AG08396 (cell line): ENCODE measurements at regions not wholly inside any gene's neighbourhood (a gene's known extent, or its start where the extent isn't known, plus 50 kb on each side); places are given as distances from the start of the nearest gene placed in this dataset.
"Not testable (repeated sequence)": the region's sequence is repeated elsewhere in the genome, so short reads cannot be mapped to it uniquely, and the experiment has no call there.

Experiments used
- DNase-seq: peaks from one replicate; pipeline ENCODE4 v3.0.0; 2012; ENCODE audit warnings: low spot score, mixed read lengths

DNA sequence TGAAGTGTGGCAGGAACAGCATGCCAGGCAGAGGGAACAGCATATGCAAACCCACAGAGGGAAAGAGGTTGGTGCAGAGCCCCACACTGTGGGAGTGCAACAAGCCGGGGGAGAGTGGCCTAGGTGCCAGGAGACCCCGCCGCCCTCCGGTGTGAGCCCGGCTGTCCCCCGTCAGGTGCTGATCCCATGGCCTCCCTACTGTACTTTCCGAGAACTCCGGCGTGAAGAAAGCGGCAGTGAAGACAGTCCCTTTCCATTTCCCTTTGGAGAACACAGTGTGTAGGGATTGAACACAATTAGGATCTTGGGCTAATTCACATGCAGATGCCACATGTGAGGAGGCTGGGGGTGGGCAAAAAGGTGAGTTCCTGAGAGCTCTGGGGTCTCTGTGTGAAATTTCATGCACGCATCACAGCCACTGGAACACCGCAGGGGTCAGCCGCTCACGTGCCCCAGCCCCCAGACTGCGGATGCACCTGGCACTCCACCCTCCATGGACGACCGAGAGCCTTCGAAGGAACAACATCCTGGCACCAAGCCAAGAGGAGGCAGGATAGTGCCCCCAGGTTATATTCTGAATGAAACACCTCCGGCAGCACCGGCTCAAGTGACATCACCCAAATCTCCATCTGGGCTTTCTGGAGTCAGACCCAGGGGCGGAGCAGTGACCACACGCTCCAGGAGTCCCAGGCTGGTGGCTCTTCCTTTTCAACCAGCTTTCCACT is 82.1 kb upstream of the PPP2R2D start:
- DNase-seq = no peak

DNA sequence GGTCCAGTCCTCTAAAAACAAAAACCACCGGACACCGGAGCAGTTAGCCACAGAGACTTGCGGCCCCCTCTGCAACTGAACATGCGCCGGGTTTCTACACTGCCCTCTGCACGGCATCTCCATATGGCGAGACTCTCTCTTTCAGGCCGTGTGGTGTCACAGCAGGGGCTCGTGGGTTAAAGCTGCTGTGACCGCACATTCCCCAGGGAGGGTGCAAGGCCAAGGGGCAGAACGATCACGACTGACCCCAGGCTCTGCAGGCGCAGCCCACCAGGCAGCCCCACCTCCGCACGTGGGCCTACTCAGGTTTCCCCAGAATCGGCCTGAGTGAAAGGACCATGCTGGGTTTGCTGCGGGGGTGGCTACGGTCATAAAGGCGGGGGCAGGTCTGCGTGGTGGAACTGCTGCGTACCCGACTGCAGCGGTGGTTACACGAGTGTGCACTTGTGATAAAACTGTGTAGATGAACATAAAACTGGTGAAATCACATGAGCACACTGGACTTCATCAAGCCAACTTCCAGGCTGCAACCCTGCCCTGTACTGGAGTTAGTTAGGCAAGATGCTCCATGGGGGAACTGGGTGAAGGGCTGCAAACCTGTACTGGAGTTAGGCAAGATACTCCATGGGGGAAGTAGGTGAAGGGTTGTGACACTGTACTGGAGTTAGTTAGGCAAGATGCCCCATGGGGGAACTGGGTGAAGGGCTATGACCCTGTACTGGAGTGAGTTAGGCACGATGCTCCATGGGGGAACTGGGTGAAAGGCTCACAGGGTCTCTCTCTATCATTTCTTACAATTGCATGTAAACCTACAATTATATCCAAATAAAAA is 81.4 kb upstream of the PPP2R2D start:
- DNase-seq = no peak

DNA sequence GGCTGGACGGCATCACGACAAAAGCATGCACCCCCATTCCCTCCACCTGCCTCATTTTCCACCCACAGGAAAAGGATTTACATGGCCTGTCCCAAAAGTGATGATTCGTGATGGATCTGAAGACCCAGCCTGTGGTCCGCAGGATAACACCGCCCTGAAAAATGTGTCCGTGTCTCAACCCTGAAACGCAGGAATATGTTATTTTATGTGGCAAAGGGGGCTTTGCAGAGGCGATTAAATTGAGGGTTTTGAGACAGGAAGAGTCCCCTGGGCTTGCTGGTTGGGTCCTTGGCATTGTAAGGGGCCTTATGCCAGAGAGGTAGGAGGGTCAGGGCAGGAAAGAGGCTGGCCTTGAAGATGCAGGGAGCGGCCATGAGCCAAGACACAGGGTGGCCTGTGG is 80.2 kb upstream of the PPP2R2D start:
- DNase-seq = no peak

DNA sequence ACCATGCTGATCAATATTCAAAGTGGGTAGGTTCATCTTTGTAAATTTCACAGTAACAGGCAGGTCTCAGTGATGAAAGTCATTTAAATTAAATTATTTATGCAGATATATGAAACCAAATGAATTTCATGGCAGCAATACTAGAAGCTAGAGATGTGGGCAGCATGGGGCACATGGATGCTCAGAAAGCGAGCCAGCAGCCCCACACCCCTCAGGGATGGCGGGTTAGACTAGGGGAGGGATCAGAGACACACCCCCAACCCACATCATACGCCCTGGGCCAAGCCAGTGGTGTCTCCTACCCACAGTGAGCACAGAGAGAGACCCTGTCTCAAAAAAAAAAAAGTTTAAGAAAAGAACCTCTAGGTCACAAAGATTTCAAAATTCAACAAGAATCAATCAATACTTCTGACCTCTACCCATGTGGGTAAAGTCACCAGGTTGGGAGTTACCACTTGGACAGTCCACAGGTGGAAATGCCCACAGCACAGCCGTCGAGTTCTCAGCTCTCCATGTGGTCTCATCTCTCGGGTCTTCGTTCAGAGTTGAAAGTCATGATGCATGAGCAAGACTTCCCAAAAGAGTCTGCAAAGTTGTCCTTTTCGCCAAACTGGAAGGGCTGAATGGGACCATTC is 79.3 kb upstream of the PPP2R2D start:
- DNase-seq = no peak

DNA sequence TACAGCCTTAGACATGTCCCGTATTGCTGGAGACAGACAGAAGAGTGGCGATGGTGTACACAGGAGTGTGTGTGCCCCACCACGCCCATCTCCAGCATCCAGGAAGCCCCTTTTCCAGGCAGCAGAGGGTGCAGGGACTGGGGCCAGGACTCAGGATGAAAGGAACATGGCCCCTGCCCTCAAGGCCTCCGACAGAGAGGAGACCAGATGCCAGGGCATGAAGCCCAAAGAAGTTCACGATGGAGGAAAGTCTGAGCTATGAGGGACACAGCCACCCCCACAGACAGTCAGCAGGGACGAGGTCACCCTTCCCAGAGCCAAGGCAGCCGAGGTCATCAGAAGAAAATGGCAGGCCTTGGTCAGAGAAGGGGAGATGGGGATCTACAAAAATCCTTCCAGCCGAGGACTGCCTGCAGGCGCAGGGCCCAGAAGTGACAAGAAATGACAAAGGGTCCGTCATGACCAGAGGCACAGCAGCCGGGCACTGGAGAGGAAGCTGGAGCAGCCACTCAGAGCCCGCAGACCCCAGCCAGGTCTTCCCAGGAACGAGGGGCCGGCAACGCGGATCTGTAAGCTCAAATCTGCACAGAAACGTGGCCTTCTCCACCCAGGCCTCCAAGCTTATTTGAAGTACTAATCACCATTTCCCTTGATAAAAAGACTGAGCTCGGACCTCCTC is 78.7 kb upstream of the PPP2R2D start:
- DNase-seq = no peak

DNA sequence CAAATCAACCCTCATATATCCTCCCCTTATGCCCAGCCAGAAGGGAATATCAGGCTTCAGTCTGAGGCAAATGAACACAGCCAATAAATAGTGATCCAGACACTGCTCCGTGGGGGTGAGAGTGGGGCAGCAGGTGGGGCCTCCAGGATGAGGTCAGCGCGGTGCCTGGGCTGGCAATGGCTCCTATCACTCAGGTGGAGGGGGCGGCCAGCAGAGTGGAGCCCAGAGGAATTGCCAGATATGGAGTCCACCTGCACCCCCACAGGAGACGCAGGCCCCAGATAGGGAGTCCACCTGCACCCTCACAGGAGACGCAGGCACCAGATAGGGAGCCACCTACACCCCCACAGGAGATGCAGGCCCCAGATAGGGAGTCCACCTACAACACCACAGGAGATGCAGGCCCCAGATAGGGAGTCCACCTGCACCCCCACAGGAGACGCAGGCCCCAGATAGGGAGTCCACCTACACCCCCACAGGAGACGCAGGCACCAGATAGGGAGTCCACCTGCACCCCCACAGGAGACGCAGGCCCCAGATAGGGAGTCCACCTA is 78.0 kb upstream of the PPP2R2D start:
- DNase-seq = no peak

DNA sequence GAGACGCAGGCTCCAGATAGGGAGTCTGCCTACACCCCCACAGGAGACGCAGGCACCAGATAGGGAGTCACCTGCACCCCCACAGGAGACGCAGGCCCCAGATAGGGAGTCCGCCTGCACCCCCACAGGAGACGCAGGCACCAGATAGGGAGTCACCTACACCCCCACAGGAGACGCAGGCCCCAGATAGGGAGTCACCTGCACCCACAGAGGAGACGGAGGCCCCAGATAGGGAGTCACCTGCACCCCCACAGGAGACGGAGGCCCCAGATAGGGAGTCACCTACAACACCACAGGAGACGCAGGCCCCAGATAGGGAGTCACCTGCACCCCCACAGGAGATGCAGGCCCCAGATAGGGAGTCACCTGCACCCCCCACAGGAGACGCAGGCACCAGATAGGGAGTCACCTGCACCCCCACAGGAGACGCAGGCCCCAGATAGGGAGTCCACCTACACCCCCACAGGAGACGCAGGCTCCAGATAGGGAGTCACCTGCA is 77.2 kb upstream of the PPP2R2D start:
- not testable (repeated sequence) for DNase-seq

DNA sequence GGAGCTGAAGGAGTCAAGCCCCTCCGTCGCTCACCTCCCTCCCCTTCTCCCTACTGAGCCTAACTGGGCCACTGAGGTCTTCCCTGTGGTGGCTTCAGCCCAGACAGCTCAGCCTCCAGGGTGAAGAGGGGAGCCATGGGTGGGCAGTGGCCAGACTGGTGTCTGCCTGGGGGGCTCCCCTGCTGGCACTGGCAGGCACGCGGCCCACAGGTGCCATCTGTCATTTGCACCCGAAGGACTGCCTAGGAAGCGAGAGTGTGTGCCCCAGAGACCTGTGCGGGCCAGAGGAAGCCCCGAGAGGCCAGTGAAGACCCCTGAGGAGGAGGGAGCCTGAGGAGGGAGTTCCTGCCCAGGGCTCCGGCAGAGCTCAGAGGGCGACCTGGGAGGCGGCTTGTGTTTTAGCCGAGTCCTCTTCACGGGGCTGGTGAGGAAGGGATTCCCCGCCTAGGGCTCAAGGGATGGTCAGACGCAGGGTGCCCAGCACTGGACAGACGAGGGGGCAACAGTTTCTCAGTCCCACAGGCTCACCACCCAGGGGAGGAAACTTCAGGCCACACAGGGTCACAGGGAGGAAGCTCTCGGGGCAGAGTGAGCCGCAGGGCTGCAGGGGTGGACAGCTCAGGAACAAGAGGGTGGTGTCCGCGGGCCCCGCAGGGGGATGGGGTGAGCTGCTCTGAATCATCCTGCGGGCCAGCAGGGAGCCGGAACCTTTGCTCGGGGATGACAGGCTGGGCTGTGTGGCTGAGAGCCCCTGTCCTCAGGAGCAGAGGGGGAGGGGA is 76.2 kb upstream of the PPP2R2D start:
- DNase-seq = no peak

DNA sequence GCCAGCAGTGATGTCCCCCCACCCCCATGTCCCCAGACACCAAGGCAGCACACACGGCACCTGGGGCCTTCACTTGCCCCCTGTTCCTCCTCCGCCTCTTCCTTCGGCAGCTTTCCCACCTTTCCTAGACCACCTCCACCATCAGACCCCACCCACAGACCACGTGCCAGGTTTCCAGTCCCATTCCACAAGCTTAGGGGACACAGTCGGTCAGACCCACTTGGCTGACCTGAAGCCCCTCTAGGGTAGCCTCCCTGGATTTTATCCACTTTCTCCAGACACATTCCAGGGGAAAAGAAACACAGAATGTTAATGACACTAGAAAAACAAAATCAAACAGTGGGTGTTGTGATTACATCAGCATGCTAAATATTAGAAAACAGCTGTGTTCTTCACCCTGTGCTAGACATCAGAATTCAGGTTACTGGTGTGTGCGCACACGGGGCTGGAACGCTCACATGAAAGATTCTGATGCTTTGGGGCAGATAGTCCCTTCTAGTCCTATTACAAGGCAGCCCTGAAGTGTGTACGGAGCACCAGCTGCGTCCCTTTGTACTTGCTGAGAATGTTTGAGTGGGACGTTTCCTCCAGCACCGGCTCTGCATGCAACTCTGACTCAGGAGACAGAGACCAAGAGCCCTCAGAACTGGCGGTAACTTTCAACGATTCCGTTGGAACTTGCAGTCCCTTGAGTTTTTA is 75.5 kb upstream of the PPP2R2D start:
- no peak for DNase-seq

DNA sequence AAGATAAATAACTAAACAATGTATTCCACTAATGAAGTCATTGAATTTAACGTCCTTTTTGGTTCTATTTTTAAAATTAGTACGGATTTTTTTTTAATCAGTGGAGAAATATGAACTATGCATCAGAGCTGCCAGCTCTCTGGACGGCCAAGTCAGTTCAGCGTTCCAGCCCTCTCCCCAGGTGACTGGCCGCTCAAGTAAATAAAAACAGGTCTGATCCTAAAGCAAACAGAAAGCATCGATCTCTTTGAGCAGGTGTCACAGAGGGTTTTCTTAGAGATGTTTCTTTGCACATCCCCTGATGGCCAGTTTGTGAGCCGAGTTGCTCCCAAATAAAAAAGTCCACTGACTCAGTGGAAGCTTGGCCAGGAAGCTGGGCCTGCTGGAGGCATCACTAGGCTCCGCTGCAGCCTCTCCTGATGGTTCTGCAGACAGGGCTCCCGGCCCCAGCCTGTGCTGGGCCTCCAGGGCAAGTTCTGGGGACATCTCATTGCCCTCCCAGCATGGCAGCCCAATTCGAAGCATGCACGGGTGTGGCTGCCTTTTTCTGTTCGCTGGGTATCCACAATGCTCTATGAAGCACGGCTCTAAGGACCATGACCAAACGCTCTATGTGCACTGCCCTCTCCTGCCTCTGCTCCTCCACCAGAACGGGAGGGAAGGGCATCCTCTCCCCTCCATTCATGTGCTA is 74.7 kb upstream of the PPP2R2D start:
- no peak for DNase-seq

DNA sequence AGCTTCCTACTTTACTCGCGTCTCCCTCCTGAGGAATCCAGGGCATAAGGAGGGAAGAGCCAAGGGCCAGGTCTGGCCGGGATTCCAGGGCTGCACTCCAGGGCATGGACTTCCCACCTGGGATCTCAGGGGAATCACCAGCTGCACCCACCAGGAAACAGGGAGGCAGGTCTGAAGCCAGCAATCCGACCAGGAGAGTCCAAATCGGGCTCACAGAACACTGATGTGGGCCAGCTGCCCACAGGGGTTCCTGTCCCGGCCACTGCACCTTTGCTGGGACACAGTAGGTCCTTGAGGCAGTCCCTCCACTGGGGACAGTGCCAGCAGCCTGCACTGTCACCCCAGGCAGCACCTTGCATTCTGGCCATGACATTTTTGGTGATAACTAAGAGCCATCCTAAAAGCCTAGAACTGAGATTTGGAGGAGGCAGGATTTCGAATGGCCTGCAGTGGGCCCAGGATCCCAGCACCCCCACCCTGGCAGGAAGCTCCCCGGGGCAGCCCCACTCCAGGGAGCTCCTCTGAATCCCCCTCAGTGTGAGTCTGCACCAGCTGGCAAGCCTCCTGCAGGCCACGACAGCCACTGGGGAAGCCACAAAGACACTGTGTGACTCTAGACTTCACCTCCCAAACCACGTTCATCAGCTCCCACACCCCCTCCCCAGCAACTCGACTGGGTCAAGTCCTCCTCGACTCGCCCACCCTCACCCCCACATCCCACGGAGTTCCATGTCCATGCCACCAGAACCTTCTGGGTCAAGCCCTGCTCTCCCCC is 71.5 kb upstream of the PPP2R2D start:
- DNase-seq = no peak

DNA sequence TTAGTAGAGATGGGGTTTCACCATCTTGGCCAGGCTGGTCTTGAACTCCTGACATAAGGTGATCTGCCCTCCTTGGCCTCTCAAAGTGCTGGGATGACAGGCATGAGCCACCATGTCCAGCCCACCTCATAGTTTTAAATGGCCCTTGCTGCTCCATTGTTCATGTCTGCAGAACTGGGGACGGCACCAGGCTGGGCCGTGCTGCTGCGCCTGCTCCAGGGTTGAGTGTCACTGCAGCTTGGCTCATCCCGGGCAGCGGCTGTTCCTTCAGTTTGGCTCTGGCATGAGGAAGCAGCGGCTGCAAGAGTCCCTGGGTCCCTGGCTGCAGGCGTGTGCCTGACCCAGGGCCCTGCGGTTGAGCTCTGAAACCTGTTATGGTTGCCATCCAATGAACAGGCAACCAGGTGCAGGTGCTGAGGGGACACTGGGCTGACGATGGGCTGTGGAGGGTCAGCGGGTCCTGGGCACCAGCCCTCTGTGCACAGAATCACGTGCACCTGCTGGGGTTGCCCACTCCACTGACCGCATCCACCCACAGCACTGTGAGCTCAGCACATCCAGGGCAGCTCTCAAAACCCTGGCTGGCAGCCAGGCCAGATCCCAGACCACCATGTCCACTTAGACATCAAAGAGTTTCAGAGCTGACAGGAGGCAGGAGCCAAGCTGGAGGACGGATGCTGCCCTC is 70.2 kb upstream of the PPP2R2D start:
- DNase-seq = no peak

DNA sequence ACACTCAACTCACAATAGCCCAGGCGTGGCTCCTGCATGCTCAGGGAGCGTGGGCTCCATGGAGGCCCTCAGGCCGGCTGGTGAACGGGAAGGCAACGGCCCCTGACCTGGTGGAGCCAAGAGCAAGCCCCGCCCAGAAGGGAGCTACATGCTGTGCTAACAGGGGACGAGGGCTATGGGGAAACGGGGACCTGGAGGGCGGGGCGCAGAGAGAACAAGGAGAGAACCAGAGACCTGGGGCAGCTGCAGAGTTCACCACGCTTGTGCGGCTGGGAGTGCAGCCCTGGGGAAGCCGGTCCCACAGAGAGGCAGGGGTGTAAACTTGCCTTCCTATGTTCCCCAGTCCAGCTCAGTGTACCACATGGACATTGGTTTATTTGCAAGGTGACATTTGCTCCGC is 69.2 kb upstream of the PPP2R2D start:
- no peak for DNase-seq

DNA sequence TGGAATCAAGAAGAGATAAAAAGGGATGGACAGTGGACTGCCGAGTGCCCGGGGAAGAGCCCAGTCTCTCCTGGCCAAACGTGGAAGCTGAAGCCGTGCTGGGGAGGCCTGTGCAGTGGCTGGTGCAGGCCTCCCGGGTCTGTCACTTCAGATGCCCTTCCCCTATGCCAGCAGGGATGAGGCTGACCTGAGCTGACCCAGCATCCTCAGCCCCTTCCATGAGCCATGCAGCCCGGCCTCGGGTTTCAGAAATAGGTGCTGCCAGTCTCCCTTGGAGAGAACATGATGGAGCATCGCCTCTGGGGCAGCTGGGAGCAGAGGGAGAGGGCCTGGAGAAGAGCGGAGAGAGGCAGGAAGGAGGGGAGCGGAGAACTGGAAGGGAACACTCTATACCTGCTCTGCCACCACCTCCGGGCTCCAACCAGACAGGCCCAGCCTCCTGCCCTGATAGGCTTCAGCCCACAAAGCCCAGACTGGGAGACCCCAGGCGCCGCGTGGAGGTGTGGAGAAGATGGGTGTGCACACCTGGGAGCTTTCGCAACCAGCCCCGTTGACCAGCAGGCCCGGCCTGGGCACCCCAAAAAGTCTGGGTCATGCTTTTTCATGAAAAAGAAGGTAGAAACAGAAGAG is 68.6 kb upstream of the PPP2R2D start:
- no peak for DNase-seq

DNA sequence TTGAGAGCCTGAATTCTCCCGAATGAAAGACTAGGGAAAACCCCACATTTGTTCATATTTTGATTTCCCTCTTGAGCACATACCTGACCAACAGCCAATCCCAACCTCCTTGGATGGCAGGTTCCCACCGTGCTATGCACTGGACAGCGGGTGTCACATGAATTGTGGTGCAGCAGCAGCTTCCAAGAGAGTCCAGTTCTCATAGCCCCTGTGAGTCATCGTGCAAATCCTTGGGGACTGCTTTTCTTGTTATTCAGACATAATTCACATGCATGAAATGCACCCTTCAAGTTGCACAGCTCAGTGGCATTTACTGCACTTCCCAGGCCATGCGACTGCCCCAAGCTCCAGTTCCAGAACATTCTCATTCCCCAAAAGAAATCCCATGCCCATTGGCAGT is 67.8 kb upstream of the PPP2R2D start:
- no peak for DNase-seq

DNA sequence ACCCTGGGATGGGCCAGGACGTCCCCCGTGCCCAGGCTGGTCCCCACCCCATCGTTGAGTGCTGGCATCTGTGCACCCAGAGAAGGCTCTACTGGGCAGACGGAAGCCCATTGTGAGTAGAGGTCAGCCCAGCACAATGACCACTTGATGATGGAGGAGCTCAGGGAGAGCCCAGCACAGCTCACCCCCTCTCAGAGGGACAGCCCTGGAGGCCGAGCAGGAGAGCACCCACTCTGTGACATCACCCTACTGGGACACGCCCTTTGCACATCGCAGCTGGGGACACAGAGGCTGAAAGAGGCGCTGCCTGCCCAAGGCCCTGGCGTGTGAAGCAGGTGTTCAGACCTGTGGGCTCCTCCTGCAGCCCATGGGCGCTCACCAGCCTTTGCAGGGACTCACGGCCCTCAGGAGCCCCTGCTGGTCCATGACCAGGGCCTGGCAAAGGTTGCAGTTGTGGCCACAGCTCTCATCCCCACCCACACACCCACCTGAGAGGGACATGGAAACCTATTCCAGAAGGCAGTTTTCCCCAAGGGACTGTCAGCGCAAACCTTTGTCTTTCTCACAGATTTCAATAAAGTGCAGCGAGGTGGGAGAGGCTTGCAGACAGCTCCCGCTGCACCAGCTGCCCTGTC is 67.2 kb upstream of the PPP2R2D start:
- DNase-seq = no peak

DNA sequence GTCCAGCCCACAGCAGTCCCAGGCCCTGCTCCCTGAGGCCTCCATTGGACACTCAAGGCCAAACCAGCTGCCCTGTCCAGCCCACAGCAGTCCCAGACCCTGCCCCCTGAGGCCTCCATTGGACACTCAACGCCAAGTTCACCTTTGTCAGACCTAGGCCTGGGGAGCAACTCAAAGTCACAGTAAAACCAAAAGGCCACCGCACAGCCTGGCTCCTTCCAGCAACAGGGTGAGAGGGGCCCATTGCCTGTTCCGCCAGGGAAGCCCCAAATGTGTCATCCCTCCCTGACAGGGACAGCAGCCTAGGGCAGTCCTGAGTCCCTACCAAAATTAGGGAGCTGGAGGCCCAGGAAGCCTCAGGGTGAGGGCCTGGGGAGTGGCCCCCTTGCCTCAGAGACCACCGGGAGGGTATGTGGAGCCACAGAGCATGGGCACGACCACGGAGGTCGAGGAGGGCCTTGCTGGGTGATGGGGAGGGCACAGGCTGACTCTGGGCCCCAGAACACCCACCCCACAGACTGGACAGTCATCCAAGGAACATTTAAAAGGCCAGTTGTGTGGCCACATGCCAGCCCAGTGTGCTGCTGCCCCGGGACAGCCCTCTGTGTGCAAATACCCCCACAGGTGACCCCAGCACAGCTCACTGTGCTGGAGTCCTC is 66.5 kb upstream of the PPP2R2D start:
- no peak for DNase-seq
